22Rv1 (cell line): ENCODE measurements at regions not wholly inside any gene's neighbourhood (a gene's known extent, or its start where the extent isn't known, plus 50 kb on each side); places are given as distances from the start of the nearest gene placed in this dataset.

Experiments
- H3K27ac ChIP-seq: fragments of 450-650 bp; 2 replicates; pipeline ENCODE4 v1.5.1; 2017
- CTCF ChIP-seq: fragments of 450-650 bp; IDR thresholded peaks from 2 replicates; pipeline ENCODE4 v1.5.1; 2017; ENCODE audit warnings: mild to moderate bottlenecking
- ZFX ChIP-seq: fragments of 450-650 bp; IDR thresholded peaks from 2 replicates; pipeline ENCODE4 v1.6.1; 2017; ENCODE audit warnings: antibody characterized with exemption, borderline replicate concordance

GRCh38 chr16:25413975-25414374, 156.3 kb upstream of the ZKSCAN2 start:
- no peak overlapping the region for H3K27ac ChIP-seq
- no peak for TF ChIP-seq CTCF

GRCh38 chr16:25413133-25413532, 155.5 kb upstream of the ZKSCAN2 start:
- H3K27ac ChIP-seq, result no peak overlapping the region
- no peak for TF ChIP-seq ZFX
- TF ChIP-seq CTCF, result no peak

GRCh38 chr16:25411396-25412081, 153.9 kb upstream of the ZKSCAN2 start:
- TF ChIP-seq ZFX (no peak), CTCF (no peak)
- H3K27ac ChIP-seq, result no peak overlapping the region

GRCh38 chr16:25403852-25404251, 146.2 kb upstream of the ZKSCAN2 start:
- TF ChIP-seq CTCF, result no peak
- no peak for TF ChIP-seq ZFX
- H3K27ac ChIP-seq, result no peak overlapping the region

GRCh38 chr16:25395528-25395927, 137.9 kb upstream of the ZKSCAN2 start:
- TF ChIP-seq ZFX, result no peak
- peak; percentile 9; the same call in 1 of the 2 replicates for TF ChIP-seq CTCF
- H3K27ac ChIP-seq, result no peak overlapping the region

- TF ChIP-seq CTCF, result no peak
- TF ChIP-seq ZFX, result no peak
- H3K27ac ChIP-seq, result no peak overlapping the region
Observed at GRCh38 chr16:25390761-25391160, 133.1 kb upstream of the ZKSCAN2 start.

GRCh38 chr16:25374556-25374955, 116.9 kb upstream of the ZKSCAN2 start:
- H3K27ac ChIP-seq, result no peak overlapping the region
- TF ChIP-seq ZFX (no peak), CTCF (no peak)
